ENCODE measurements at regions not wholly inside any gene's neighbourhood (a gene's known extent, or its start where the extent isn't known, plus 50 kb on each side); places are given as distances from the start of the nearest gene placed in this dataset.

DNA sequence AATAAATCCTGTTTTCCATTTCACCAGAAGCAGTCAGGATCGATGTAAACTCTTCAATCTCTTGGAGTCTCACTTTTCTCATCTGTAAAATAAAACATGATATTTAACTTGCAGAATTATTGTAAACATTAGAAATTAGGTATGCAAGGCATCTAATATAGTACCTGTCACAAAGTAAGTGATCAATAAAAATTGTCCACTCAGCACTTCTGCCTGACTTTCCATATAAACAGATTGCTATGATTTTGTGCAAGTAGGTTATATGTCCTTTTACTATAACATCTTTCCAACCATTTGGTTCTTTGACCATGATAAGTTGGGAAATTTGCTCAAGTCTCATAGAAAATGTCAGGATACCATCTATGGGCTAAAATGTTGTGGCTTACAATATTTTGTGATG, 148.8 kb upstream of the MTAP start:
- TF ChIP-seq CTCF (IDR thresholded peaks at IDR 0.05; ENCODE audit: low read length) (no peak), EZH2phosphoT487 (IDR thresholded peaks at IDR 0.05; ENCODE audit: low read length) (no peak), EZH2 (optimal IDR thresholded peaks at IDR 0.05; ENCODE audit: low read depth, low read length) (no peak)

All from MM.1S (cell line).